ENCODE measurements at regions not wholly inside any gene's neighbourhood (a gene's known extent, or its start where the extent isn't known, plus 50 kb on each side); places are given as distances from the start of the nearest gene placed in this dataset.

GRCh38 chr18:11308499-11308898 is 159.1 kb upstream of the PIEZO2 start:
- no peak for DNase-seq

DNA sequence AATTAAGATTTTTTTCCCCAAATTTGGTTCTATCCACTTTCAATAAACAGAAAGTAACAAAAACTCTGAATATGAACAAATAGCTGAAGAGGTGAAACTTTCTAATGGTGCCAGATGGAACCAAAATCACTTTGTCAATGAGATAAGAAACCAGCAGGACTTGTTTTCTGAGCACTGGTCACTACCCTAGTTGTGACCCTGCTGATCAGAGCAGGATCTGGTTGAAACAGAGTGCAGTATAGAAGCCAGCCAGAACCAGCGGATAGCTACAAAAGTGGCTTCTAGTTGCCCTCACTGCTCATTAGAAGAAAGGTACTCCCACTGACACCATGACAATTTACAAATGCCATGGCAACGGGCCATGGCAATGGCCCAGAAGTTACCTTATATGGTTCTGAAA is 158.3 kb upstream of the PIEZO2 start:
- DNase-seq: no peak

- DNase-seq: no peak
Observed at GRCh38 chr18:11305507-11305906, 156.1 kb upstream of the PIEZO2 start.

GRCh38 chr18:11304928-11305327 is 155.6 kb upstream of the PIEZO2 start:
- no peak for DNase-seq

GRCh38 chr18:11296946-11297345 is 147.6 kb upstream of the PIEZO2 start:
- no peak for DNase-seq

DNA sequence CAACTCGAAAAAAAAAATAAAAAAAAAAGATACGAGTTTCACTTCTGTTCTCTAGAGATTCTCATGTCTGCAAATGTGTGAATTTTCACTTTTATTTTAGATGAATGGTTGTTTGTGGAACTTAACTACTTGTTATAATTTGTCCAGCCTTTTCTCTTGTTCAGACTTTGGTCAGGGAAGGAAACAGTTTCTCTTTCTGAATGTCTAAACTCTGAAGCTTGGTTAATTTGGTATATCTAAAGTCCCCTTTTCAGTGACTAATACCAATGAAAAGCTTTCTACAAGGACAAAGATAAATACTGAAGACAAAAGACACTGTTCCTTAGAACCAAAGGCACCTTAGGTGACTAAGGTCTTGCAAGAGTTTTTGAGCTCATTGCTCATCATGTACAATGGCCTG is 144.4 kb upstream of the PIEZO2 start:
- DNase-seq: no peak

GRCh38 chr18:11290786-11291185 is 141.4 kb upstream of the PIEZO2 start:
- DNase-seq: no peak

- DNase-seq: no peak
Observed at GRCh38 chr18:11289248-11289647, 139.9 kb upstream of the PIEZO2 start.

DNA sequence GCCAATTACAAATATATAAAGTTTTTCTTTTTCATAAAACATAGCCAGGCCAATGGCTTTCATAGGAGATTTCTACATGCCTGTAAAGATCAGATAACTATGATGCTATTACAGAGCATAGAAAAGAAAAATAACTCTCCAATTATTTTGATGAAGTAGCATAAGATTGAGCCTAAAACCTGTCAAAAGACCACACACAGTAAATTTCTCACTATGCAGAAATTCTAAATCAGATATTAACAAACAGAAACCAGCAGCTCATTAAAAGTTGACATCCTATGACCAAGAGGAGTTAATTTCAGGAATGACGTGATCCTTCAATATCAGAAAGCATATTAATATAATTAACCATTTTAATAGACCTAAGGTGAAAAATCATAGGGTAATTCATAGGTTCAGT is 139.0 kb upstream of the PIEZO2 start:
- no peak for DNase-seq

GRCh38 chr18:11286431-11286830 is 137.1 kb upstream of the PIEZO2 start:
- DNase-seq: no peak

DNA sequence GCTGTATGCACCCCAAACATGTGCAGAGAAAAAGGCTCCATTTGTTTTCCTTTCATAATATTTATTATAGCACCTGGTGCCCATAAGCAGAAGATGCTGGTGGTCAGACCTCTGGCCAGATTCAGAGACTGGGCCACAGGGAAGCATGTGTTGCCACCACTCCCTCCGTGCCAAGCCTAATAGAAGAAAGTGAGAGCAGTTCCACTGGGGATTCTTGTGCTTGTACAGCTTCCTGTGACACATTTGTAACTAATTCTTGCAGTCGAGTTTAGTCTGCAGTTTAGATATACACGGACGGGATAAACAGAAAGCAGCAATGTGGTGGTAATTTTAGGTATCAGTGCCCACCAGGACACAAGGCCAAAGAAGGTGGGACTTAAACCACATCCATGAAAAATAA is 135.4 kb upstream of the PIEZO2 start:
- no peak for DNase-seq

- no peak for DNase-seq
Observed at GRCh38 chr18:11284349-11284748, 135.0 kb upstream of the PIEZO2 start.

- no peak for DNase-seq
Observed at GRCh38 chr18:11283479-11284161, 134.3 kb upstream of the PIEZO2 start.

GRCh38 chr18:11279461-11279860 is 130.1 kb upstream of the PIEZO2 start:
- no peak for DNase-seq

DNA sequence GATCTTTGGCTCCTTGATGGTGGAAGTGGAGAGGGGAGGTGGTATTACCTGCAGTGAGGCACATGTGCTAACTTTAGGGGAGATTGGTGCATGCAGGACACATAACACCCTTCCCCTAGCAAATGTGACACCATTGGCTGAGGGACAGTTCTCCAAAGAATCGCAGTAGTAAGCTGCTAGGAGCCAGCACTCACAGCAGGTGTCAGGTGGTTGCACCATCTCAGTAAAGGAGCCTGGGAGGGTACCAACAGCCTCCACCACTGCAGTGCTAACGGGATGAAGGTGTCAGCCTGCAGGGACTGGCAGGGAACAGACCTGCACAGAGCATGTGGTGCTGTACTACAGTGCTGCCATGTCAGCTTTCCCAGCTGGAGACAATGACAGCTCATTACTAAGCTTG is 127.3 kb upstream of the PIEZO2 start:
- DNase-seq: no peak

GRCh38 chr18:11274144-11274794 is 124.9 kb upstream of the PIEZO2 start:
- no peak for DNase-seq

DNA sequence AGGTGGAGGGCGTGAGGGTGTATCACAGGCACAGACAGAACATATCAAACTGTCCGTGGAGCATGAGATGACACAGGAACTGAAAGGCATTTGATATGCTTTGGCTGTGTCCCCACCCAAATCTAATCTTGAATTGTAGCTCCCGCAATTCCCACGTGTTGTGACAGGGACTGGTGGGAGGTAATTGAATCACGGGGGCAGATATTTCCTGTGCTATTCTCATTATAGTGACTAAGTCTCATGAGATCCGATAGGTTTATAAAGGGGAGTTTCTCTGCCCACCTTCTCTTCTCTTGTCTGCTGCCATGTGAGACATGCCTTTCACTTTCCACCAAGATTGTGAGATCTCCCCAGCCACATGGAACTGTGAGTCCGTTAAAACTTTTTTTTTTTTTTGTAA is 123.1 kb upstream of the PIEZO2 start:
- no peak for DNase-seq

DNA sequence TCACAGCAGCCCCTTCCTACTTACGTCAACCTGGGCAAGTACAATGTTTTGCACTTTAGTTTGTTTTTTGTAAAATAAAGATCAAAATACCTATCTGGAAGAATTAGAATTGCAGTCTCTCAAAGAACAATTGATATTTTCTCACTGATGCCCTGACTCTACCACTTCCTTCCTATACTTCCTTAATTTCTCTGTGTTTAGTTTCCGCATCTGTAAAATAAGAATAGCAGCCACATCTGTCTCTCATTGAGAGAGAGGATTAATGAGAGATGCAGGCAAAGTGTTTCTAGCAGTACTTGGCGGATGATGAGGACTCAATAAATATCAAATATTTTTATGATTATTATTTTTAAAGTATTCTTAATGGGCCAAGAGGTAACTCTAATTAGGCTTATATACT is 122.6 kb upstream of the PIEZO2 start:
- DNase-seq: no peak

DNA sequence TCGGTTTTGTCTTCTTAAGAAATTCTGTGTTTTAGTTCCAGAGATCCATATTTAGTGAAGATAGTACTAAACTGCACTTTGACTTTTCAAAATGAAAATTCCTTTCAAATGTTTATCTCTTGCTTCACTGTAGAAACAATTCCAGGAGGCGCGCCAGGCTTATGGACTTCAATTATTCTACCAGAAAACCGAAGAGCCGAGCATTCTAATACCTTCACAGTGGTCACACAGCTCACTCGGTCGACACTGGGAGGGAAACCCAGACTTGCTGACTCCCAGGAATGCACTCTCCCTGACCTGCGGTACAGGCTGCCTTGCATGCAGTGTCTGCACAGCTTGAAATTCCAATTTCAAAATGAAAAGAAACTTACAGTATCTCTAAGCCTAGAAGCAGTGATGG is 119.9 kb upstream of the PIEZO2 start:
- no peak for DNase-seq

DNA sequence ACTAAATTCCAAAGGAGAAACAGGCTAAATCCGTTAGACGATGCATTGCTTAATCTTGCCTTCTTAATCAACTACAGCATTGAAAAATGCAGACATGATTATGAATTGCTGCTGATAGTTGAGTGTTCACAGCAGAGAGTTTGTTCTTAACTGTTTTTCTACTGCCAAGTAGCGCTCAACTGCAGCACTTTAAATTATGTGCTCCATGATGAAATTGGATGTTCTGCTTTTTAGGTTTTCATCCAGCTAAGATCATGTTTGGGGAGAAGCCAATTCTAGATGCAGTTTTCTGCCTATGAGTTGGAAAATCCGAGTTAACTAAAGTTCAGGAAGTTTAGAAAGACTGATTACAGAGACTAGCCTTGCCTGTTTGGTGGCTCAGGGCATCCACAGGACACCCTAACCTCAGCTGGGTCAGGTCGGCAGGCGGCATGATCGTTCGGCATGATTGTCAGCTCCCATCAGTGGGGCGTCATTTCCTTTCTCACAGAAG is 119.4 kb upstream of the PIEZO2 start:
- DNase-seq: no peak

DNA sequence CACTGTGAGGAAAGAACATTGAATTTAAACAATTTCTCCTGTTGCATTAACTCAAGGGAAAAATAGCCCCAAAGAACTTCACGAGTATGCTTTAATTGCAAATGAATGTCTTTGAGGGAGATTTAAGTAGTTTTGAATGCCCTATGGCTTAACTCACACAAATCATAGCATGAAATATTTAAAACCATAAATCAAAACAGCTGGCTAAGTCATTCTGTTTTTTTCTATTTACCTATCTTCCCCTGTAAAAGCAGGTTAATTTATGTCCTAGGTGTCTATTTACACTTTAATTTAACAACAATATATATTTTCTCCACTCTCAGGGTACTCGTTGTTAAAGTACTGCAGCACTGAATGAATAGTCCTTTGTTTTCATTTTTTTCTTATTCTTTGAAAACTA is 118.8 kb upstream of the PIEZO2 start:
- no peak for DNase-seq

- no peak for DNase-seq
Observed at GRCh38 chr18:11266781-11267480, 117.6 kb upstream of the PIEZO2 start.

- DNase-seq: no peak
Observed at GRCh38 chr18:11261486-11261885, 112.1 kb upstream of the PIEZO2 start.

- peak; percentile 71 for DNase-seq
Observed at GRCh38 chr18:11260961-11261461, 111.6 kb upstream of the PIEZO2 start.
